GM19438 (cell line): ENCODE measurements at regions not wholly inside any gene's neighbourhood (a gene's known extent, or its start where the extent isn't known, plus 50 kb on each side); places are given as distances from the start of the nearest gene placed in this dataset.

Experiments
- ATAC-seq: cut with Tn5 transposase; IDR thresholded peaks from one replicate; pipeline ENCODE4 v1.9.1; 2021; ENCODE audit warnings: low read depth; ENCODE audit not compliant: unreplicated experiment

DNA sequence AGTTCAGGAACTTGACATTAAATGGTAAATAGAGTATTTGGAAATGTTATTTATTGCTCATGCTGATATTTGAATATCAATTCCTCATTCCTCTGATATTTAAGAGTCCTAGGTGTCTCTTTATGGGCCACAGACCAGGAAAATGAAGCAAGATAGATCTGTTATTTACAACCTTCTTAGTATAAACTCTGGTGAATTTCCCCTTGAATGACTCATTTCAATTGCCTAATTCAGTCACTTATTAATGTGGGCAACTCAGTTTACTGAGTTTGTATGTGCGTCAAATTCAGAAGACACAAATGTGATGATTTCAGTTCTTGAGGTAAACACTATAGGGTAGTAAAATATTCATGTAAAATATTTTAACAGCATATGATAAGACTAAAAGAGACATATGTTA lies 1404.4 kb upstream of the PRMT6 start:
- ATAC-seq = no peak

DNA sequence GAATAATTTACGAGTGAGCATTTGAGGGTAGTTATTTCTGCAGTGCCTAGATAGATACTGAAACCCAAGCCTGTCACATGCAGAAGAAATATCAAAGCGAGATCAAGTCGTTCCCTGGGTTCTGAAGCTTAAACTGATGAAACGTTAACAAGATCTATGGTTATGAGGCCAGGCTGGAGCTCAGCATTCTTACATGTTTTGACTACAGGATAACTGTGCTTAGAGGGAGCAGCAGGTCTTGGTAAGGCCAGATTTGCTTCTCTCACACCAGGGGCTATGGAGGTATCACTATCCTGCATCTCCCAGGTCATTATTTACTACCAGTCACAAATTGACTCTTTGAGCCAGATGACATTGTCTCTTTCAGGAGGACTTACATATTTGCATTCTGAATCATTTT lies 1401.4 kb upstream of the PRMT6 start:
- no peak for ATAC-seq

GRCh38 chr1:105664495-105664894 lies 1392.0 kb upstream of the PRMT6 start:
- no peak for ATAC-seq

DNA sequence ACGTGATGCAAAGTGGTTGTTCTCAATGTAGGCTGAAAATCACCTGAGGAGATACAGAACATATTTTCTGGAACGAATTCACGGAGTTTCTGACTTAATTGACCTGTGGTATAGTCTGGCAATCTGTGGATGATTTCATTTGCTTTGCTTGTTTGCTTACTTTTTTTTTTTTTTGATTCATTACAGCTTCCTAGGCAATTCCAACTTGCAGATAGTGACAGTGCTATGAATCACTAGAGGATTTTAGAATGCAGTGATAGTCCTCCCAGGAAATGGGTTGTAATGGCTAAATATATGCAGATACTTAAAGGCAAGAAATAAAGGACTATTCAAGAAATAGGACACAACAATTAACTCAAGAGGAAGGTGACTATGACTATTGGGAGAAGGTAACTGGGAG lies 1378.1 kb upstream of the PRMT6 start:
- ATAC-seq = no peak

DNA sequence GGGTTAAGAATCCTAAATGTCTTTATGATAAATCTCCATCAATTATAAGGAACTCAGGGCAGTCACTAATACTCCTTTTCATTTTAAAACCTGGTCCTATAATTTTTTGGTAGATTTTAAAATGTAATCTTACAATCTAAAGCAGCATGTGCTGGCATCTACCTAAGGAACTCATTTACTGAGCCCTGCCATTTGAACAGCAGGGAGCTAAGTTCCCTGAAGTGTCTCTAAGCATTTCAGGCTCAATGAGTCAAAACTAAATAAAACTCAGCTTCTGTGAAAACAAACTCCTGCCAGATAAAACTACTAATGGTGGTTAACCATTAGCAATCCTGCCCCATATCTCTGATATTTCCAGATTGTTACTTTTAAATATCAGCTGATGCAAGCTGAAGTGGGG lies 1371.8 kb upstream of the PRMT6 start:
- no peak for ATAC-seq

DNA sequence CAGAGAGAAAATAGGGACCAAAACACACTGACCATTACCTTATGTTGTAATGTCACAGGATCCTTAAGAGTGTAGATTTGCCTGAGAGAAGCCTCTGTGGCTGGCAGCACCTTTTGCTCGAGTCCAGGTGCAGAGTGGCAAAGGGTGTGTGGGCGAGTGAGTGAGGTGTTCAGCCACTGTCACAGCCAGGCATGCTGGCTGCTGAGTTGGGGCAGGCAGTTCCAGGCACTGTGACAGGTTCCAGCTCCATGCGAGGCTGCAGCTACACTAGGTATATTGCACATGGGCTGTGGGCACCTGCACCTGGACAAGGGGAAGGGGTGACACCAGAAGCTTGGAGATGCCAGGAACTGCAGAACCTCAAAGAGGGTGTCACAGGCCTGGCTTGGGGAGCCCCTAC lies 1370.4 kb upstream of the PRMT6 start:
- ATAC-seq = no peak

GRCh38 chr1:105686874-105687690 lies 1369.4 kb upstream of the PRMT6 start:
- no peak for ATAC-seq

DNA sequence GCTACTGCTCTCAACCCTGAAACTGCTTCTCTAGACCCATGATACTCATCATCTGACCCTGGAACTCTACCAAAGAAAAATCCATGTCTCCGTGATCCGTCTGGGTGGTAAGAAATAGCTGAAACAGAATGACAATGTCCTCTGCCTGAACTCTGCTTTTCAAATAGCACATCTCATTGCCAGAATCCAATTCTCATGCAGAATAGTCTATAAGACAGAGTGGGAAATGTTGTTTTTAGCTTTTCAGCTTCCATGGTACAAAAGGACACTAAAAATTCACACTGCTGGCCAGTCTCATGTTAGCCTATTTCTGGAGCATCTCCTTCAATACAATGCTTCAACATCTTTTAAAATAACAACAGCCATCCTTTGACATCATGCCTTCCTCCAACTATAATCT lies 1355.8 kb upstream of the PRMT6 start:
- ATAC-seq = no peak

DNA sequence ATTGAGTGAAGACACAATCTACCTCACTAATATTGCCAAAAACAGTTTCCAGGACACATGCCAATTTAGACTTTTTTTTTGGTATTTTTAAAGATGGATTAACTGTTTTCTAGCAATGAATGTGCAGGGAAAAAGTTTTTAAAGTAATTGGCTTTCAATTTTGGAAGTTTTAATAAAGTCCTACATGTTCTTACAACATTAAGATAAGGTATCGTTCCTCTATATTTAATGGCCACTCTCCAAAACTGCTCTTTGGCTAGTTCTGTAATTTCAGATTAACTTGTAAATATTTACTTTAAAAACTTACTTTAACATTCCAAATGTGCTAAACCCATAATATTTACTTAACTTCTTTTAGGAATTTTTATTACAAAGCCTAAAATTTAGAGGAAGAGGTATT lies 1332.2 kb upstream of the PRMT6 start:
- ATAC-seq = no peak

- no peak for ATAC-seq
Measured at GRCh38 chr1:105730701-105731100, 1325.8 kb upstream of the PRMT6 start.

DNA sequence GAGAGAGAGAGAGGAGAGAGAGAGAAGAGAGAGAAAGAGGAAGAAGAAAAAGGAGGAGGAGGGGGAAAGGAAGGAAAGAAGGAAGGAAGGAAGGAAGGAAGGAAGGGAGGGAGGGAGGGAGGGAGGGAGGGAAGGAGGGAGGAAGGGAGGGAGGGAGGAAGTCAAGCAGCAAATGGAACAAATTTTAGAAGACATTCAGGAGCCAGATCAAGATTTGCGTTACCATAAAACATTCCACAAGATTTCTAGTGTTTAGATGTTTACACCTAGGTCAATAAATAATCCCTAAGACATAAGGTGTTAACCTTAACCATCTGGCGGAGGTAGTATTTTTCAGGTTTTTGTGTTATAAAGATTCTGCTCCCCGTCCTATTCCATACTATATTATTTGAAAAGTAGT lies 1320.1 kb upstream of the PRMT6 start:
- no peak for ATAC-seq

GRCh38 chr1:105779727-105780126 lies 1276.7 kb upstream of the PRMT6 start:
- no peak for ATAC-seq

DNA sequence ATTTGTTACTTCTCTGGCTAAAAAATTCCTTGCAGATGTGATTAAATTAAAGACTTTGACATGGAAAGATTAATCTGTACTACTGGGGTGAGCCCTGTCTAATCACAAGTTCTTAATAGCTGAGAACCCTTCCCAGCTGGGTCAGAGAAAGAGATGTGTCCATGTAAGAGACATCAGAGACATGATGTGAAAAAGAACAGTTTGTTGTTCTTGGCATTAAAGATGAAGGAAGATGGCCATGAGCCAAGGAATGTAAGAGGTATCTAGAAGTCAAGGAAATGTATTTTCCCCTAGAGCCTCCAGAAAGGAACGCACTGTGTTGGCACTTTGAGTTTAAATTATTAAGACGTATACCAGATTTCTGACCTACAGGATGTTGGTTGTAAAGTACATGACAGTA lies 1271.5 kb upstream of the PRMT6 start:
- no peak for ATAC-seq

- no peak for ATAC-seq
Measured at GRCh38 chr1:105793536-105794146, 1262.8 kb upstream of the PRMT6 start.

- no peak for ATAC-seq
Measured at GRCh38 chr1:105795741-105796140, 1260.7 kb upstream of the PRMT6 start.

GRCh38 chr1:105830571-105831146 lies 1225.8 kb upstream of the PRMT6 start:
- ATAC-seq = no peak

GRCh38 chr1:105838071-105838470 lies 1218.4 kb upstream of the PRMT6 start:
- ATAC-seq = no peak

DNA sequence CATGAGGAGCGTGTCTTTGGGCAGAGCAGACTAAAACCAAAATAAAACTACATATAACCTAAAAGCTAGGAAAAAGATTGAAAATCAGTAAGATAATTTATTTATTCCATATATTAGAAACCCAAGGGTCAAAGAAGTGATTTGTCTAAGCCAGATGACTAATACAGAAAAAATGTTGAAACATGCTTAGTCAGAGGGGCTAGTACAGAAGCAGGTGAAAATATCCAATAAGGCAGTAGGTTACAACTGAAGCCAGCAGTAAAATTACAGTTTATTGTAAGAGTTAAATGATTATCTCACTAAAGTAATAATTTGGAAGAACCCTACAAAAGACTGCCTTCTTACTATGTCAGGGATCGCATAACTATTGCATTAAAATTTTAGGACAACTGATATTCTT lies 1190.9 kb upstream of the PRMT6 start:
- ATAC-seq = no peak

DNA sequence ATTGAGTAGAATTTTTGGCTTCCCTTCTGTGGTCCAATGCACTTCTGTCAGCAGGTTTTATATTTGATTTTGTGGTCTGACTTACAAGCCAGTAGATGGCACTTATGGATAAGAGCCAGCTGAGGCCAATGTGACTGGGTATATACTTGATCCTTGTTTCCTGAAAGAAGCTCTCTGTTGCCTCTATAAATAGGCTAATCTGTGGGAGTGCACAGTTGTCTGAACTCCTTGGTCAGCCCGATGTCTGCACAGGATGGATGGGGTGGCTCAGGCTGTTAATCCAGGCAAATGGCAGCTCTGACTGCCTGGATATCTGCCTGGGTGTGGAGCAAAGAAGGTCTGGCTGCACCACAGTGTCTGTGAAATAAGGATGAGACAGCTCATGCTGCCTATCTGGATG lies 1183.7 kb upstream of the PRMT6 start:
- no peak for ATAC-seq

- ATAC-seq = no peak
Measured at GRCh38 chr1:105874621-105875020, 1181.9 kb upstream of the PRMT6 start.

GRCh38 chr1:105886309-105886708 lies 1170.2 kb upstream of the PRMT6 start:
- no peak for ATAC-seq

GRCh38 chr1:105891308-105891707 lies 1165.2 kb upstream of the PRMT6 start:
- ATAC-seq = no peak
